ENCODE measurements at regions not wholly inside any gene's neighbourhood (a gene's known extent, or its start where the extent isn't known, plus 50 kb on each side); places are given as distances from the start of the nearest gene placed in this dataset.
"Not testable (repeated sequence)": the region's sequence is repeated elsewhere in the genome, so short reads cannot be mapped to it uniquely, and the experiment has no call there.

GRCh38 chr10:81728692-81729091 lies 146.3 kb upstream of the NRG3 start:
- DNase-seq (ENCODE audit: low read depth): no peak
- H3K4me3 ChIP-seq (ENCODE audit: low read depth, low read length): no peak overlapping the region
- no peak for TF ChIP-seq CTCF (IDR thresholded peaks at IDR 0.05; ENCODE audit: control insufficient read depth, extremely low read depth, insufficient read depth)

DNA sequence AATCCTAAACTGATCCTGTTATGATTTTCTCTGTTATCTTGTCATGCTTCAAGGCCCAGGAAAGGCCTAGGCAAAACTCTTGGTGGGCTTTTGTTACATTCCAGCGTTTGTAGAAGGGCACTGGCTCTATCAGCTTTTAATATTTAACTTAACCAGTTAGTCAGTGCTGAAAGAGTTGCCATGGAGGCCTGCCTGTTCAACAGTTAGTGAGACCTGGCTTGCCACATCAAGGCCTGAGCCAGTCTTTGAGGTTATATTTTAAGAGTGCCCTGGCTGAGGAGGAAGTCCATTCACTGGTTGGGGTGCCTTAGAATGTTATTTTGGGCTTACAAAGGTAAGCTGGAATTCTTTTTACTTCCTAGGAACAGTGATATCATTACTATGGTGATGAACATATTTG lies 144.1 kb upstream of the NRG3 start:
- TF ChIP-seq CTCF (IDR thresholded peaks at IDR 0.05; ENCODE audit: control insufficient read depth, extremely low read depth, insufficient read depth): no peak
- no peak overlapping the region for H3K4me3 ChIP-seq (ENCODE audit: low read depth, low read length)
- DNase-seq (ENCODE audit: low read depth): no peak

- DNase-seq (ENCODE audit: low read depth): no peak
- H3K4me3 ChIP-seq (ENCODE audit: low read depth, low read length): no peak overlapping the region
- no peak for TF ChIP-seq CTCF (IDR thresholded peaks at IDR 0.05; ENCODE audit: control insufficient read depth, extremely low read depth, insufficient read depth)
Measured at GRCh38 chr10:81733542-81733941, 141.5 kb upstream of the NRG3 start.

GRCh38 chr10:81735167-81735566 lies 139.8 kb upstream of the NRG3 start:
- H3K4me3 ChIP-seq (ENCODE audit: low read depth, low read length); DNase-seq (ENCODE audit: low read depth): not testable (repeated sequence)

DNA sequence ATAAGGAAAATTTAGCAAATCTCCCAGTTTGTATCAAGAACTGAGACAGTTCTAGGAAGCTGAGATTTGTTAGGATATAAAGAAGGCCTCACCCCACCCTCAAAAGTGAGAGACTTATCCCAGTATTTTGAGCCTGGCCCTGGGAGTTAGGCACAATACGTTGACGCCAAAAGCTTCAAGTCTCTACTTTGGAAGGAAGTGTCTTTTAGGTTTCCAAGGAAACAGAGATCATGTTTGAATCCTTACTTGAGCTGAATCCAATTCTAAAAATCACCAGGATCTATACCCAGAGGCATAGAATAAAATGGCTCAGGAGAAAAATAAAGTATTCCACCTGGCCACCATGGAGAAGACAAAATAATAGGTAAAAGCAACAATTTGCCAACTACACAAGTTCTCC lies 115.9 kb upstream of the NRG3 start:
- no peak for TF ChIP-seq CTCF (IDR thresholded peaks at IDR 0.05; ENCODE audit: control insufficient read depth, extremely low read depth, insufficient read depth)
- no peak overlapping the region for H3K4me3 ChIP-seq (ENCODE audit: low read depth, low read length)
- no peak for DNase-seq (ENCODE audit: low read depth)

DNA sequence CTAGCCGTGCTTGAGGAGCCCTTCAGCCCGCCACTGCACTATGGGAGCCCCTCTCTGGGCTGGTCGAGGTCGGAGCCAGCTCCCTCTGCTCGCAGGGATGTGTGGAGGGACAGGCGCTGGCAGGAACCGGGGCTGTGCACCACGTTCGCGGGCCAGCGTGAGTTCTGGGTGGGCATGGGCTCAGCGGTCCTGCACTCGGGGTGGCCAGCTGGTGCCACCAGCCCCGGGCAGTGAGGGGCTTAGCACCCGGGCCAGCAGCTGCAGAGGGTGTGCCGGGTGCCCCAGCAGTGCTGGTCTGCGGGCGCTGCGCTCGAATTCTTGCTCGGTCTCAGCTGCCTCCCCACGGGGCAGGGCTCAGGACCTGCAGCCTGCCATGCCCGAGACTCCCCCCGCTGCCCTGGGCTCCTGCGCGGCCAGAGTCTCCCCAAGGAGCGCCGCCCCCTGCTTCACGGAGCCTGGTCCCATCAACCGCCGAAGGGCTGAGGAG lies 90.8 kb upstream of the NRG3 start:
- H3K4me3 ChIP-seq (ENCODE audit: low read depth, low read length): no peak overlapping the region
- TF ChIP-seq CTCF (IDR thresholded peaks at IDR 0.05; ENCODE audit: control insufficient read depth, extremely low read depth, insufficient read depth): no peak
- no peak for DNase-seq (ENCODE audit: low read depth)

GRCh38 chr10:81792729-81793128 lies 82.3 kb upstream of the NRG3 start:
- H3K4me3 ChIP-seq (ENCODE audit: low read depth, low read length): no peak overlapping the region
- DNase-seq (ENCODE audit: low read depth): no peak
- no peak for TF ChIP-seq CTCF (IDR thresholded peaks at IDR 0.05; ENCODE audit: control insufficient read depth, extremely low read depth, insufficient read depth)

All from LNCaP clone FGC (cell line).